ENCODE measurements at regions not wholly inside any gene's neighbourhood (a gene's known extent, or its start where the extent isn't known, plus 50 kb on each side); places are given as distances from the start of the nearest gene placed in this dataset.

DNA sequence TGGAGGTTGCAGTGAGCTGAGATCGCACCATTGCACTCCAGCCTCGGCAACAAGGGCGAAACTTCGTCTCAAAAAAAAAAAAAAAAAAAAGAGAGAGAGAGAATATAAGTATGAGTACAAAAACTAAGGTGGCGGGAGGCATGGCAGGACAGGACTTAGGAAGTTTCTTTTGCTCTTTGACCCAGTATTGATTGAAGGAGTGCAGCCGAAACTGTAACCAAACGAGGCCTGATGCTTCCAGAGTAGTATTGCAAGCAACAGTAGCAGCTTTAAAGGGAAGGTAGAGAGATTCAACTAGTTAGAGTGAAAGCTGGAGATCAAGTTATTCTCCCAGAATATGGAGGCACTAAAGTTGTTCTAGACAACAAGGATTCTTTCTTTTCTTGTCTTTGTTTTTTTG, 99.2 kb upstream of the CASZ1 start:
- H3K9ac ChIP-seq (ENCODE audit: low read length in 3 of 3), result no peak overlapping the region
- no peaks in the 10 kb centered on the region for H3K36me3 ChIP-seq (ENCODE audit: control insufficient read depth in 2 of 3, insufficient read depth in 3 of 3, low read length in 3 of 3)
- H3K4me1 ChIP-seq (ENCODE audit: control insufficient read depth in 2 of 3, insufficient read depth in 2 of 3, low read depth in 1 of 3, low read length in 3 of 3), result peaks cover 0 to 5% (median 4%) of the 10 kb centered on the region in 3 donors
- no peak overlapping the region for H3K4me3 ChIP-seq (ENCODE audit: low read length in 3 of 3)
- no peak for FAIRE-seq
- no peaks in the 10 kb centered on the region for H3K9me3 ChIP-seq (ENCODE audit: control insufficient read depth in 2 of 3, insufficient read depth in 1 of 3, low read length in 3 of 3)
- H3K27ac ChIP-seq (ENCODE audit: low read depth in 2 of 2, low read length in 2 of 2), result no peak overlapping the region
- intact Hi-C loops (cut with DNase I), result no loop called here
- TF ChIP-seq CTCF (IDR thresholded peaks at IDR 0.05; ENCODE audit: borderline replicate concordance, extremely low read depth, insufficient read depth), result no peak
- no peaks in the 10 kb centered on the region for H3K27me3 ChIP-seq (ENCODE audit: control insufficient read depth, insufficient read depth, low read length)
- no peak for DNase-seq

GRCh38 chr1:10896673-10897072, 100.2 kb upstream of the CASZ1 start:
- no peaks in the 10 kb centered on the region for H3K27me3 ChIP-seq (ENCODE audit: control insufficient read depth, insufficient read depth, low read length)
- H3K36me3 ChIP-seq (ENCODE audit: control insufficient read depth in 2 of 3, insufficient read depth in 3 of 3, low read length in 3 of 3), result no peaks in the 10 kb centered on the region
- intact Hi-C loops (cut with DNase I), result no loop called here
- no peak for FAIRE-seq
- H3K9ac ChIP-seq (ENCODE audit: low read length in 3 of 3), result no peak overlapping the region
- no peak for TF ChIP-seq CTCF (IDR thresholded peaks at IDR 0.05; ENCODE audit: borderline replicate concordance, extremely low read depth, insufficient read depth)
- no peaks in the 10 kb centered on the region for H3K9me3 ChIP-seq (ENCODE audit: control insufficient read depth in 2 of 3, insufficient read depth in 1 of 3, low read length in 3 of 3)
- no peak overlapping the region for H3K4me3 ChIP-seq (ENCODE audit: low read length in 3 of 3)
- no peak overlapping the region for H3K27ac ChIP-seq (ENCODE audit: low read depth in 2 of 2, low read length in 2 of 2)
- no peak for DNase-seq
- H3K4me1 ChIP-seq (ENCODE audit: control insufficient read depth in 2 of 3, insufficient read depth in 2 of 3, low read depth in 1 of 3, low read length in 3 of 3), result no peaks in the 10 kb centered on the region

DNA sequence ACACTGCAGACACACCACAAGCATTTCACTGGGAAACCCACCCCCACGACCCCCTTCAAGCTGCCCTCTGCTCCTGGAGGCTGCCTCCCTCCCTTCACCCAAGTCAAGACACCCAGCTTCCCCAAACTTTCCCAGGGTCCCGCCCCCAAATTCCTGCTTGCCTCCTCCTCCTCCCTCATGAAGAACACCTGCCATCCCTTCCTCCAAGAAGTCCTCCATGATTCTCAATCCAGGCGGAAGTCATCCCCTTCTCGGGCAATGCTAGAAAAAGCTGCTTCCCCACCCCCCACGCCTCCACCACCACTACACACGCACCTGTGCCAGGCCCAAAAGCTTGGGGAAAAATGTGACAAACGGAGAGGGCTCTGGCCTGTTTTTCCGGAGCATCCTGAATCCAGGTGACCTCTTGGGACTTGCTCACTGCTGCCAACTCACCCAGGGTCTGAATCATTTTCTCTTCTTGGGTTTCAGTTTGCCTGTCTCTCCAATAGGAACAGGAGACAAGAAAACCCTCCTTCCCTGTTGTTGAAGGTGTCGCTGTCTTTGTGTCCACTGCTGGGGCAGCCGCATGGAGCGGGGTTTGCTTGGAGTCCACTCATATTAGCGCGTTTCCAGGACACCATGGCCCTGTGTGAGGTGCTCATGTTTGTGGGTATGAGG, 101.0 kb upstream of the CASZ1 start:
- H3K36me3 ChIP-seq (ENCODE audit: control insufficient read depth in 2 of 3, insufficient read depth in 3 of 3, low read length in 3 of 3), result no peaks in the 10 kb centered on the region
- H3K27ac ChIP-seq (ENCODE audit: low read depth in 2 of 2, low read length in 2 of 2), result no peak overlapping the region
- intact Hi-C loops (cut with DNase I), result no loop called here
- TF ChIP-seq CTCF (IDR thresholded peaks at IDR 0.05; ENCODE audit: borderline replicate concordance, extremely low read depth, insufficient read depth), result no peak
- FAIRE-seq (no peak), DNase-seq (no peak)
- H3K4me1 ChIP-seq (ENCODE audit: control insufficient read depth in 2 of 3, insufficient read depth in 2 of 3, low read depth in 1 of 3, low read length in 3 of 3), result no peaks in the 10 kb centered on the region
- H3K4me3 ChIP-seq (ENCODE audit: low read length in 3 of 3), result no peak overlapping the region
- no peaks in the 10 kb centered on the region for H3K27me3 ChIP-seq (ENCODE audit: control insufficient read depth, insufficient read depth, low read length)
- no peak overlapping the region for H3K9ac ChIP-seq (ENCODE audit: low read length in 3 of 3)
- H3K9me3 ChIP-seq (ENCODE audit: control insufficient read depth in 2 of 3, insufficient read depth in 1 of 3, low read length in 3 of 3), result no peaks in the 10 kb centered on the region
